SK-N-SH (cell line): ENCODE measurements at regions not wholly inside any gene's neighbourhood (a gene's known extent, or its start where the extent isn't known, plus 50 kb on each side); places are given as distances from the start of the nearest gene placed in this dataset.

ENCODE experiments used
- CTCF ChIA-PET: fragments of 300-600, 350-600 bp; formaldehyde crosslinking; extraction: SDS; loops from one replicate; lab custom pipeline; 2021; lab: Yijun Ruan, JAX
- POLR2A ChIA-PET: fragments of 350-600 bp; sonication (Branson Sonifier 250); formaldehyde crosslinking; extraction: SDS; loops from one replicate; lab custom pipeline; 2020; ENCODE audit warnings: antibody characterized with exemption, inconsistent platforms; lab: Yijun Ruan, JAX
- DNase-seq: peaks from one replicate; pipeline ENCODE4 v3.0.0; 2012
- H2AFZ ChIP-seq: fragments of 200-600 bp; sonication (generic); 2 replicates; pipeline ENCODE4 v1.8.1; 2016; ENCODE audit warnings: antibody characterized with exemption, mild to moderate bottlenecking, low read depth
- H3F3A ChIP-seq: fragments of 200-600 bp; sonication (generic); replicated peaks from 2 replicates; pipeline ENCODE3; 2016; ENCODE audit warnings: antibody characterized with exemption, mild to moderate bottlenecking; ENCODE audit not compliant: insufficient read depth
- H3K27ac ChIP-seq, 2 experiments: fragments of 200-500 bp in 1 of 2; fragments of 200-600 bp in 1 of 2; sonication (Bioruptor generic) in 1 of 2; sonication (generic), shearing (Covaris generic) in 1 of 2; 2 replicates each; pipeline versions ENCODE4 v1.5.1 to v1.6.1; 2014 to 2016; ENCODE audit warnings: low read depth in 2 of 2, inconsistent platforms in 1 of 2, low read length in 1 of 2, mild to moderate bottlenecking in 1 of 2, mixed read lengths in 1 of 2
- H3K27me3 ChIP-seq: fragments of 200-600 bp; sonication (generic), shearing (Covaris generic); 2 replicates; pipeline ENCODE4 v1.6.1; 2016; ENCODE audit warnings: mixed run types; ENCODE audit not compliant: insufficient read depth
- H3K36me3 ChIP-seq, 2 experiments: fragments of 200-500 bp in 1 of 2; fragments of 200-600 bp in 1 of 2; sonication (Bioruptor generic) in 1 of 2; sonication (generic) in 1 of 2; replicated peaks in 1 of 2; 2 replicates each; pipeline versions ENCODE3 to v1.5.1; 2014 to 2016; ENCODE audit warnings: low read length in 1 of 2, mild to moderate bottlenecking in 1 of 2; ENCODE audit not compliant: insufficient read depth in 2 of 2, control insufficient read depth in 1 of 2
- H3K4me1 ChIP-seq, 2 experiments: fragments of 200-500 bp in 1 of 2; fragments of 200-600 bp in 1 of 2; sonication (Bioruptor generic) in 1 of 2; sonication (generic), shearing (Covaris generic) in 1 of 2; 2 replicates each; pipeline versions ENCODE4 v1.5.1 to v1.6.1; 2014 to 2016; ENCODE audit warnings: low read depth in 1 of 2, low read length in 1 of 2, mixed run types in 1 of 2; ENCODE audit not compliant: insufficient read depth in 2 of 2, control insufficient read depth in 1 of 2
- H3K4me2 ChIP-seq: fragments of 200-600 bp; sonication (generic), shearing (Covaris generic); 2 replicates; pipeline ENCODE4 v1.6.1; 2017; ENCODE audit warnings: mixed run types
- H3K4me3 ChIP-seq, 2 experiments: fragments of 200-500 bp in 1 of 2; fragments of 200-600 bp in 1 of 2; sonication (Bioruptor generic) in 1 of 2; sonication (generic), shearing (Covaris generic) in 1 of 2; 2 replicates each; pipeline versions ENCODE4 v1.5.1 to v1.8.1; 2014 to 2016; ENCODE audit warnings: low read depth in 2 of 2, inconsistent platforms in 1 of 2, low read length in 1 of 2, mild to moderate bottlenecking in 1 of 2, mixed read lengths in 1 of 2, moderate library complexity in 1 of 2
- H3K79me2 ChIP-seq: fragments of 200-600 bp; sonication (generic); 2 replicates; pipeline ENCODE4 v1.8.1; 2017; ENCODE audit warnings: mild to moderate bottlenecking; ENCODE audit not compliant: insufficient read depth
- H3K9ac ChIP-seq: fragments of 200-600 bp; sonication (generic); 2 replicates; pipeline ENCODE4 v1.6.1; 2017; ENCODE audit warnings: mixed run types
- H3K9me2 ChIP-seq: fragments of 200-600 bp; sonication (generic); 2 replicates; pipeline ENCODE4 v1.6.1; 2017; ENCODE audit warnings: mixed run types
- H3K9me3 ChIP-seq: fragments of 200-600 bp; sonication (generic); 2 replicates; pipeline ENCODE4 v1.6.1; 2017; ENCODE audit warnings: mixed run types, mild to moderate bottlenecking, moderate library complexity
- H4K20me1 ChIP-seq: fragments of 200-600 bp; sonication (generic); 2 replicates; pipeline ENCODE4 v1.6.1; 2017; ENCODE audit warnings: mild to moderate bottlenecking, mixed run types; ENCODE audit not compliant: insufficient read depth
- CTCF ChIP-seq: fragments of 200-600 bp; sonication (generic); IDR thresholded peaks from 2 replicates; pipeline ENCODE4 v1.6.1; 2017; ENCODE audit warnings: antibody characterized with exemption, mild to moderate bottlenecking, moderate library complexity
- EP300 ChIP-seq, 2 experiments: IDR thresholded peaks; 2 replicates each; pipeline versions ENCODE4 v1.4.0 to v1.6.1; 2012; ENCODE audit warnings: borderline replicate concordance in 1 of 2, low read depth in 1 of 2, low read length in 1 of 2
- EZH2phosphoT487 ChIP-seq: fragments of 200-600 bp; sonication (generic); IDR thresholded peaks from 2 replicates; pipeline ENCODE4 v1.6.1; 2017; ENCODE audit warnings: low read depth, mixed run types, mild to moderate bottlenecking, antibody characterized with exemption, moderate library complexity, borderline replicate concordance
- FOXJ3 ChIP-seq: sonication (generic); formaldehyde crosslinking; IDR thresholded peaks from 2 replicates; pipeline ENCODE4 v1.5.1; 2020; ENCODE audit warnings: mild to moderate bottlenecking, missing genetic modification reagents
- GABPA ChIP-seq: IDR thresholded peaks from 2 replicates; pipeline ENCODE4 v1.4.0; 2012; ENCODE audit warnings: low read depth, mild to moderate bottlenecking
- GATA2 ChIP-seq: sonication (generic); formaldehyde crosslinking; IDR thresholded peaks from 2 replicates; pipeline ENCODE4 v1.5.0; 2020; ENCODE audit warnings: mild to moderate bottlenecking, missing genetic modification reagents
- MEF2A ChIP-seq: IDR thresholded peaks from 2 replicates; pipeline ENCODE4 v1.4.0; 2012; ENCODE audit warnings: low read depth, borderline replicate concordance
- RAD21 ChIP-seq: IDR thresholded peaks from 2 replicates; pipeline ENCODE4 v1.6.1; 2012; ENCODE audit warnings: mild to moderate bottlenecking, low read length
- RCOR1 ChIP-seq: fragments of 150-350 bp; IDR thresholded peaks from 2 replicates; pipeline ENCODE4 v1.6.1; 2017; ENCODE audit warnings: antibody characterized with exemption, low read length
- RFX5 ChIP-seq: IDR thresholded peaks from 2 replicates; pipeline ENCODE4 v1.6.1; 2012; ENCODE audit warnings: mild to moderate bottlenecking, improper control_type of control experiment, low read length
- TEAD4 ChIP-seq: IDR thresholded peaks from 2 replicates; pipeline ENCODE4 v1.4.0; 2012; ENCODE audit warnings: mild to moderate bottlenecking, borderline replicate concordance; ENCODE audit not compliant: insufficient read depth
- WGBS: methylation state at CpG from one replicate; pipeline ENCODE4 v1.1.6; 2017; ENCODE audit warnings: low lambda C conversion rate; 5-methylcytosine and 5-hydroxymethylcytosine counted together
- TF ChIP-seq, protein P1 (sequence below): fragments of 150-350 bp; IDR thresholded peaks from 2 replicates; pipeline ENCODE4 v1.6.1; 2016; ENCODE audit warnings: mild to moderate bottlenecking, low read depth, low read length

DNA sequence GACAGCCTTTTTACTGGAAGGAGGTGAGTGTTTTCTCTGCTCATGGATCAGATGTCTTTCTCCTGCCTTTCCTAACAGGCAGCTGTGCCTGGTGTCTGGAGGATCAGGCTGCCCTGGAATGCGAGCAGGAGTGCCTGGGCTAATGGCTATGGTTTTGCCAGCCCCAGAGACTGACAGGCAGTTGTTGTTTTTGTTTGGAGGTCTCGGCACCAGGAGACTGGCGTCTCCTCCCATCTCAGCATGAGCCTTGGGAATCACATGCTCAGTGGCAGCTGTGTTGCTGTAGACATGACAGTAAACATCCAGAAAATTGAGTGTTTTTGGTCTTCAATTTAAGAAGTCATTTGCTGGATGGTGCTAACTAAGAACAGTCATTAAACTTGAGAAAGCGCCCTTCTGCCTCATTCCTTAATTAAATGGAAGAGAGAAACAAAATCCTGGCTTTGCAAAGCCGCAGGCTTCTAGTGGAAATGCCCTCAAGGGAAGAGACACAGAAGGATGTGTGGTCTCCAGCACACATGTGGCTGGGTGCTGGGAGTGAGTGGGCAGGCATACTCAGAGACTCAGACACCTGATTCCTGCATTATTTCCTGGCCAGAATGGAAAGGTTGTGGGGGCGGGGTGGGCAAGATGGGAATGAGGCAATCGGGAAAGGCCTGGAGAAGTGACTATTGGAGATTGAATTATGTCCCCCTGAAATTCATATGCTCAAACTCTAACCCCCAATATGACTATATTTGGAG, 97.0 kb upstream of the NMNAT3 start:
- H2AFZ ChIP-seq, result no peak overlapping the region
- no peaks in the 10 kb centered on the region for H3K79me2 ChIP-seq
- no peaks in the 10 kb centered on the region for H3K27me3 ChIP-seq
- H3K4me3 ChIP-seq, result no peak overlapping the region
- H3K9me2 ChIP-seq, result no peaks in the 10 kb centered on the region
- TF ChIP-seq RCOR1, result peak; percentile 60; the same call in 1 of the 2 replicates
- TF ChIP-seq, protein P1, sequence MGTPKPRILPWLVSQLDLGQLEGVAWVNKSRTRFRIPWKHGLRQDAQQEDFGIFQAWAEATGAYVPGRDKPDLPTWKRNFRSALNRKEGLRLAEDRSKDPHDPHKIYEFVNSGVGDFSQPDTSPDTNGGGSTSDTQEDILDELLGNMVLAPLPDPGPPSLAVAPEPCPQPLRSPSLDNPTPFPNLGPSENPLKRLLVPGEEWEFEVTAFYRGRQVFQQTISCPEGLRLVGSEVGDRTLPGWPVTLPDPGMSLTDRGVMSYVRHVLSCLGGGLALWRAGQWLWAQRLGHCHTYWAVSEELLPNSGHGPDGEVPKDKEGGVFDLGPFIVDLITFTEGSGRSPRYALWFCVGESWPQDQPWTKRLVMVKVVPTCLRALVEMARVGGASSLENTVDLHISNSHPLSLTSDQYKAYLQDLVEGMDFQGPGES, result no peak
- TF ChIP-seq CTCF, result no peak
- no peak for TF ChIP-seq GABPA
- TF ChIP-seq EP300 (IDR thresholded peaks at IDR 0.05; ENCODE audit: borderline replicate concordance in 1 of 2, low read depth in 1 of 2, low read length in 1 of 2), result peak in 1 of 2 experiments; percentile 13; a peak in 1 of 4 replicates
- TF ChIP-seq, all 33 proteins: peak for 2
- CTCF ChIA-PET, result no interaction called here
- H3K4me2 ChIP-seq, result no peak overlapping the region
- H3F3A ChIP-seq, result no peaks in the 10 kb centered on the region
- H3K4me1 ChIP-seq, result peaks cover 0 to 19% of the 10 kb centered on the region in 2 experiments; a peak in 1 of 4 replicates
- H3K27ac ChIP-seq, result peak overlapping the region in 1 of 2 experiments; percentile 79; a peak in 2 of 4 replicates
- no peaks in the 10 kb centered on the region for H3K9me3 ChIP-seq
- no peaks in the 10 kb centered on the region for H3K36me3 ChIP-seq
- peak; percentile 36 for DNase-seq
- no peak overlapping the region for H3K9ac ChIP-seq
- POLR2A ChIA-PET, result no interaction called here
- no peaks in the 10 kb centered on the region for H4K20me1 ChIP-seq
- 23% methylated on average over 6 of the region's 7 CpGs for WGBS

DNA sequence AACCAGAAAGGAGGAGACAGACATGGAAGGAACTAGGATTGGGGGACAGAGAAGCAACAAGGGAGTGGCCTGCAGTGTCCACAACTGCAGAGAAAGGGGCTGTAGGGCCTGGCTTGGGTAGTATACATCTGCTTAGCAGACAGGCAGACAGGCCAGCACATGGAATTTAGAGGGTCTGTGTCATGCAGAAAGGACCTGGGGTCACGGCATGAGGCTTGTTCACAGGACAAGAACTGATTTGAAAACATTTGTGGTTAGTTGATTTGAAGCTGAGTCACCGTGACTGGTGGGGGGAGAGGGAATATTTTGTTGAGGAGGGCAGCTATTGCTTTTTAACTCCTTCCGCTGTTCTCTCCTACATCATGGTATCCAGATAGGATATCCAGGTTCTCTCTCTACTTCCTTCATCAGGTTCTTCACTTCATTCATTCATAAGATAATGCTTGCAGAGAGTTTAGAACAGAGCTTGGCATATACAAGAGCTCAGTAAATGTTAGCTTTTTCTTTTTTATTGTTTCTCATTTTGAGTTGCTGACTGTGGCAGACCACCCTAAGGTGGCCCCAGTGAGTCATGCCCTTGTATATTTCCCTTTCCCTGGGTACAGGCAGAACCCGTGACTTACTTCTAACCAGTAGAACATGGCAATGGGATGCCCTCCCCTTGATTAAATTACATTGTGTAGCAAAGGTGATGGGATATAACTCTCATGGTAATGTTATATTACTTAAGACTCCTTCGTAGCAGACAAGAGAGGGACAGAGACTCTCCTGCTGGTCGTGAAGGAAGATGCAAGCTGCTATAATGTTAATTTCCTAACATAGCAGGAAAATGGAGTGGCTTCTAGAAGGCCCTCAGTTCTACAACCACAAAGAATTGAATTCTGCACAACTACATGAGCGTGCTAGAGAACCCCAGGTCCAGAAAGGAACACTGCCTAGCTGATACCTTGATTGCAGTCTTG, 95.0 kb upstream of the NMNAT3 start:
- CTCF ChIA-PET, result interaction anchor here (1.3 kb wide), 1 partner anchor 345 kb away, joined by 3 read pairs; no protein-coding TSS in a partner anchor
- Histone ChIP-seq H3K9me2 (no peaks in the 10 kb centered on the region), H3K9me3 (no peaks in the 10 kb centered on the region), H3F3A (no peaks in the 10 kb centered on the region), H3K36me3 (no peaks in the 10 kb centered on the region), H3K79me2 (no peaks in the 10 kb centered on the region), H3K9ac (no peak overlapping the region), H4K20me1 (no peaks in the 10 kb centered on the region), H3K4me2 (no peak overlapping the region), H3K4me3 (no peak overlapping the region), H2AFZ (no peak overlapping the region), H3K4me1 (peaks cover 0 to 19% of the 10 kb centered on the region in 2 experiments; a peak in 1 of 4 replicates), H3K27me3 (no peaks in the 10 kb centered on the region), H3K27ac (no peak overlapping the region; a peak in 1 of 4 replicates)
- TF ChIP-seq CTCF (no peak), RFX5 (no peak), TEAD4 (no peak), FOXJ3 (CRISPR knock-in tag) (no peak), EZH2phosphoT487 (no peak), RCOR1 (no peak), RAD21 (no peak), GATA2 (no peak), GABPA (no peak), MEF2A (no peak)
- 23% methylated on average over 7 of the region's 7 CpGs for WGBS
- POLR2A ChIA-PET, result no interaction called here
- DNase-seq, result no peak
